ENCODE measurements at regions not wholly inside any gene's neighbourhood (a gene's known extent, or its start where the extent isn't known, plus 50 kb on each side); places are given as distances from the start of the nearest gene placed in this dataset.
A peak's percentile ranks its signal among the peaks of the same experiment; 100 is the strongest.

DNA sequence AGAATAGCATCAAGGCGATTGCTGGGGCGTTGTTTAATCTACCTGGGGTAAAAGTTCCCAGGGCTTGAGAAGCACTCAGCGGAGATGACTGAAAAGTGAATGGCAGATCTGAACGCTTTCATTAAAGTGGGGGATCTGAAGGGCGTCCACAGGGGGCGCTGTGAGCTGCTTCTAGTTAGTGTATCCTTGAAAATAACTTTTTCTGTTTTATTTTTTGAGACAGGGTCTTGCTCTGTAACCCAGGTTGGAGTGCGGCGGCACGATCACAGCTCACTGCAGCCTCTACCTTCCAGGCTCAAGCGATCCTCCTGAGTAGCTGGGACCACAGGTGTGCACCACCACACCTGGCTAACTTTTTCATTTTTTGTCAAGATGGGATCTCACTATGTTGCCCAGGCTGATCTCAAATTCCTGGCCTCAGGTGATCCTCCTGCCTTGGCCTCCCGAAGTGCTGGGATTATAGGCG lies 360.4 kb downstream of the SEC14L1 start:
- H3K36me3 ChIP-seq (replicated peaks; ENCODE audit: low read depth, low read length) = no peaks in the 10 kb centered on the region
- no peak for TF ChIP-seq EZH2phosphoT487 (IDR thresholded peaks at IDR 0.05; ENCODE audit: low read depth)
- TF ChIP-seq, protein P1, sequence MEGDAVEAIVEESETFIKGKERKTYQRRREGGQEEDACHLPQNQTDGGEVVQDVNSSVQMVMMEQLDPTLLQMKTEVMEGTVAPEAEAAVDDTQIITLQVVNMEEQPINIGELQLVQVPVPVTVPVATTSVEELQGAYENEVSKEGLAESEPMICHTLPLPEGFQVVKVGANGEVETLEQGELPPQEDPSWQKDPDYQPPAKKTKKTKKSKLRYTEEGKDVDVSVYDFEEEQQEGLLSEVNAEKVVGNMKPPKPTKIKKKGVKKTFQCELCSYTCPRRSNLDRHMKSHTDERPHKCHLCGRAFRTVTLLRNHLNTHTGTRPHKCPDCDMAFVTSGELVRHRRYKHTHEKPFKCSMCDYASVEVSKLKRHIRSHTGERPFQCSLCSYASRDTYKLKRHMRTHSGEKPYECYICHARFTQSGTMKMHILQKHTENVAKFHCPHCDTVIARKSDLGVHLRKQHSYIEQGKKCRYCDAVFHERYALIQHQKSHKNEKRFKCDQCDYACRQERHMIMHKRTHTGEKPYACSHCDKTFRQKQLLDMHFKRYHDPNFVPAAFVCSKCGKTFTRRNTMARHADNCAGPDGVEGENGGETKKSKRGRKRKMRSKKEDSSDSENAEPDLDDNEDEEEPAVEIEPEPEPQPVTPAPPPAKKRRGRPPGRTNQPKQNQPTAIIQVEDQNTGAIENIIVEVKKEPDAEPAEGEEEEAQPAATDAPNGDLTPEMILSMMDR (IDR thresholded peaks at IDR 0.05; ENCODE audit: low read depth, low read length) = peak; percentile 44
- H3K4me2 ChIP-seq (ENCODE audit: low read length) = no peak overlapping the region

DNA sequence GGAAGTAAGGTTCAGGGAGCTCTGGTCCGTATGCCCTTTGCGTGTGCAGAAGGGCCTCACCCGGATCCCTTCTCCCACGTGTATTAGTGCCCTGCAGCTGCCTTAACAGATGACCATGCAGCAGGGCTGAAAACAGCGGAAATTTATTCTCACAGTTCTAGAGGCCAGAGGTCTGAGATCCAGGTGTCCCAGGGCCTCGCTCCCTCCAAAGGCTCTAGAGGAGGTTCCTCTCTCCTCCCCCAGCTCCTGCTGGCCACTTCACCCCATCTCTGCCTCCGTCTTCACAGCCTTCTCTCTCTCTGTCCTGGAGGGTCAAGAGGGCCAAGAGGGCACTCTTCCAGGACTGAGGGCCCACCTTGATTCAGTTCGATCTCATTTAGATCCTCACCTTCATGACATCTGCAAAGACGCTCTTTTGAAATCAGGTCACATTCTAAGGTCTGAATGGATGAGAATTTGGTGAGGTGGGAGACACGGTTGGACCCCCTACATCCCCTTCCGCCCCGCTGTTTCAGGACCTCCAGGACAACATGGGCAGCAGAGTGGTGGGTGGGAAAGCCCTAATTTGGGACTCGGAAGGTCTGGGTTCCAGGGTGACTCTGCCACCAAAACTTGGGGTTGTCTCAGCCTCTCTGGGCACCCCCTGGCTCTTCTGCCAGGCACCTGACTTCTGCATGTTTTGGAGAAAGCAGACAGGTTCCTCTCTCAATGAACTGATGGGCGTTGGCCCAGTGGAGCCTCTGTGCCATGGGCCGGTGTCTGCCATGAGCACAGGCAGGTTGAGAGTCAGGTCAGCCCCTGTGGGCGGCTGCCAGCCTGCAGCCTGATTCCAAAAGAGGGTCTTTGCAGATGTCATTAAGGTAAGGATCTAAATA lies 361.2 kb downstream of the SEC14L1 start:
- no peak overlapping the region for H3K27ac ChIP-seq (ENCODE audit: low read length)
- no peak for TF ChIP-seq EZH2phosphoT487 (IDR thresholded peaks at IDR 0.05; ENCODE audit: low read depth)
- TF ChIP-seq, protein P1 (IDR thresholded peaks at IDR 0.05; ENCODE audit: low read depth, low read length) = no peak
- no peak overlapping the region for H2AFZ ChIP-seq (ENCODE audit: low read depth, low read length)
- no peaks in the 10 kb centered on the region for H3K4me1 ChIP-seq (ENCODE audit: low read length)
- H3K27me3 ChIP-seq (ENCODE audit: low read depth, low read length) = no peaks in the 10 kb centered on the region
- H3K79me2 ChIP-seq (ENCODE audit: low read length) = no peaks in the 10 kb centered on the region
- no peak overlapping the region for H3K4me2 ChIP-seq (ENCODE audit: low read length)
- H3K9me3 ChIP-seq (ENCODE audit: insufficient read depth, low read length) = no peaks in the 10 kb centered on the region
- no peaks in the 10 kb centered on the region for H4K20me1 ChIP-seq (ENCODE audit: insufficient read depth, low read length)
- H3K9ac ChIP-seq (ENCODE audit: low read length) = no peak overlapping the region
- no peaks in the 10 kb centered on the region for H3K36me3 ChIP-seq (replicated peaks; ENCODE audit: low read depth, low read length)
- H3K4me3 ChIP-seq (ENCODE audit: low read length) = no peak overlapping the region

More for the DNA sequence above, 360.4 kb downstream of the SEC14L1 start:
- Histone ChIP-seq H3K9ac (ENCODE audit: low read length) (no peak overlapping the region), H4K20me1 (ENCODE audit: insufficient read depth, low read length) (no peaks in the 10 kb centered on the region), H3K27ac (ENCODE audit: low read length) (no peak overlapping the region), H3K27me3 (ENCODE audit: low read depth, low read length) (no peaks in the 10 kb centered on the region), H2AFZ (ENCODE audit: low read depth, low read length) (no peak overlapping the region), H3K4me1 (ENCODE audit: low read length) (no peaks in the 10 kb centered on the region), H3K79me2 (ENCODE audit: low read length) (no peaks in the 10 kb centered on the region), H3K4me3 (ENCODE audit: low read length) (no peak overlapping the region), H3K9me3 (ENCODE audit: insufficient read depth, low read length) (no peaks in the 10 kb centered on the region)

DNA sequence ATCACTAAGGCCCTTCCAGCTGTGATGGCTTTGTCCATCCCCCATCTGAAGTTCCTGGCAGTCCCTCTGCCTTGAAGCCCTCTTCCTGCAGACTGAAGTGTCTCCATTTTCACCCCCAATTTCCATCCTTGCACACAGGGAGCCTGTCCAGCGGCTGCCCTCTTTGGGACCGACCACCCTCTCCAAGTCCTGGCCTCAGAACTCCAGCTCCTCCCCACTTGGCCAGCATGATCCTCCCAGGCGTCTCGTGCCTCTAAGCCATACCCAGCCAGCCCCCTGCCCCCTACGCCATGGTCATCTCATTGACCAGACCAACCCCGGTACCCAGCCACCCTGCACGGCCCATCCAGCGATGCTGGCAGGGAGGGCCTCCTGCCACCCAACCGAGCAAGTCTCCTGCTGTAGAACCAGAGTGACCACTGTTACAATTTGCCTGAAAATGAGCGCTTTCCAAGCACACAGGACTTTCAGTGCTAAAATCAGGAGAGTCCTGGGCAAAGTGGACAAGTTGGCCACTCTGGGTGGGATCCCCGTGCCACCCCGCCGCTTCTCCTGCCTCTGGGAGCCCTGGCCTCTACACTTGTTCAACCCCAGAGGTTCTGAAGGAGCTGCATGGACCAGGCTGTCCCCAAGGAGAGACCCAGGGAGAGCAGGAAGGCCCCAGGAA lies 362.0 kb downstream of the SEC14L1 start:
- TF ChIP-seq, protein P1 (IDR thresholded peaks at IDR 0.05; ENCODE audit: low read depth, low read length) = no peak
- TF ChIP-seq EZH2phosphoT487 (IDR thresholded peaks at IDR 0.05; ENCODE audit: low read depth) = no peak
- Histone ChIP-seq H3K4me2 (ENCODE audit: low read length) (no peak overlapping the region), H3K9ac (ENCODE audit: low read length) (no peak overlapping the region), H3K4me3 (ENCODE audit: low read length) (no peak overlapping the region), H3K27ac (ENCODE audit: low read length) (no peak overlapping the region), H3K4me1 (ENCODE audit: low read length) (no peaks in the 10 kb centered on the region), H3K79me2 (ENCODE audit: low read length) (no peaks in the 10 kb centered on the region), H4K20me1 (ENCODE audit: insufficient read depth, low read length) (no peaks in the 10 kb centered on the region), H3K27me3 (ENCODE audit: low read depth, low read length) (no peaks in the 10 kb centered on the region), H3K36me3 (replicated peaks; ENCODE audit: low read depth, low read length) (no peaks in the 10 kb centered on the region), H3K9me3 (ENCODE audit: insufficient read depth, low read length) (no peaks in the 10 kb centered on the region), H2AFZ (ENCODE audit: low read depth, low read length) (no peak overlapping the region)

DNA sequence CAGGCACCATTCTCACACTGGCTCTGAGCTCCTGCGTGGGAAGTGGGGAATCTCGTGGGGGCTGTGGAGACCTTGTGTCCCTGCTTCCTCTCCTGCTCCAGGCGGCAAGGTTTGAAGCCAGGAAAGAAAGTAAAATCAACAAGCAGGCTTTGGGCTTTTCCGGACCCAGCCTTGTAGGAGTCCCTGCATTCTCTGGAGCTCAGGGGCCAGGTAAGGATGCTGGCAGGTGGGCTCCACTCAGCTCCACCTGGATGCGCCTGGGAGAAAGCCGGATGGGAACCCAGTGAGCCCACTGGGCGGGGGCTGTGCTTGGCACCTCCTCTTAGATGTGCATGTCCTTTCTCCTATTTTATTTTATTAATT lies 362.5 kb downstream of the SEC14L1 start:
- Histone ChIP-seq H3K9ac (ENCODE audit: low read length) (no peak overlapping the region), H3K9me3 (ENCODE audit: insufficient read depth, low read length) (no peaks in the 10 kb centered on the region), H3K79me2 (ENCODE audit: low read length) (no peaks in the 10 kb centered on the region), H2AFZ (ENCODE audit: low read depth, low read length) (no peak overlapping the region), H4K20me1 (ENCODE audit: insufficient read depth, low read length) (no peaks in the 10 kb centered on the region), H3K4me3 (ENCODE audit: low read length) (no peak overlapping the region), H3K4me2 (ENCODE audit: low read length) (no peak overlapping the region), H3K4me1 (ENCODE audit: low read length) (no peaks in the 10 kb centered on the region), H3K27me3 (ENCODE audit: low read depth, low read length) (no peaks in the 10 kb centered on the region), H3K36me3 (replicated peaks; ENCODE audit: low read depth, low read length) (no peaks in the 10 kb centered on the region), H3K27ac (ENCODE audit: low read length) (no peak overlapping the region)
- TF ChIP-seq, protein P1 (IDR thresholded peaks at IDR 0.05; ENCODE audit: low read depth, low read length) = no peak
- no peak for TF ChIP-seq EZH2phosphoT487 (IDR thresholded peaks at IDR 0.05; ENCODE audit: low read depth)

Data from OCI-LY3 (cell line).